ENCODE measurements at regions not wholly inside any gene's neighbourhood (a gene's known extent, or its start where the extent isn't known, plus 50 kb on each side); places are given as distances from the start of the nearest gene placed in this dataset.

DNA sequence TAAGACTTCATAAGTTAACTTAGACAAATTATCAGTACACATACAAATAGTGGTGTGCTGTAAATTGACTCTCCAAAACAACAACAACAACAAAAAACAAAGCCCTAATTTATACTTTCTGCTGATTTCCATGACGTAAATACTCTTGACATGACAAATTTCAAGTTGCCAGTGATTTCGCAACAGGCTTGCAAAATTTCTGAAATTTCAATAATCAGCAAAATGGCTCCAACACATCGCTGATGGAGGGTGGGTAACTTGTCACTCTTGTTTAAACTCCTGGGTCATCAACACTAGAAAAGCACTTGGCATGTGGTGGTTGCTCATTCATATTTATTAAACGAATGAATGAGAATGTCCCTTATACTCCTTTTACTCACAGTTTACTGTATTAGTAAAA lies 205.2 kb upstream of the SATB1 start:
- ChIA-PET CTCF (ENCODE audit: low intra/inter-chr PET ratio) (no interaction called here), POLR2A (no interaction called here)
- 0% methylated on average over 4 of the region's 4 CpGs for WGBS (ENCODE audit: insufficient coverage, low coverage, missing lambda C conversion rate)
- intact Hi-C loops (cut with micrococcal nuclease), result no loop called here
- no peaks in the 10 kb centered on the region for H3K27me3 ChIP-seq (ENCODE audit: control insufficient read depth in 2 of 2, insufficient read depth in 2 of 2, low read length in 2 of 2)
- H3K4me2 ChIP-seq (ENCODE audit: insufficient read depth, low read length), result no peak overlapping the region
- no peak for DNase-seq (ENCODE audit: extremely low read depth in 1 of 4, low spot score in 3 of 4)
- BruUV-seq (replicated peaks), result no TSS peak
- peak; percentile 45; the same call in 1 of the 2 replicates for TF ChIP-seq CEBPB (tag; IDR thresholded peaks at IDR 0.05)
- TF ChIP-seq CBFA2T2 (conservative IDR thresholded peaks at IDR 0.05), result no peak
- TF ChIP-seq DNMT1 (IDR thresholded peaks at IDR 0.05), result no peak
- no peak for TF ChIP-seq CEBPG (CRISPR knock-in tag; IDR thresholded peaks at IDR 0.05)
- TF ChIP-seq CEBPG (tag; conservative IDR thresholded peaks at IDR 0.05 in 1 of 2, IDR thresholded peaks at IDR 0.05 in 1 of 2), result peak in 1 of 2 experiments; percentile 38; a peak in 1 of 4 replicates
- in situ Hi-C loops (cut with MboI), result no loop called here
- no peak overlapping the region for H3K4me3 ChIP-seq
- no peaks in the 10 kb centered on the region for H3K9me3 ChIP-seq (replicated peaks; ENCODE audit: control insufficient read depth, insufficient read depth, low read depth, low read length)
- H3K9me1 ChIP-seq (ENCODE audit: control insufficient read depth, insufficient read depth, low read length), result no peaks in the 10 kb centered on the region
- ATAC-seq, result no peak
- no peaks in the 10 kb centered on the region for H3K79me2 ChIP-seq (ENCODE audit: control insufficient read depth, insufficient read depth, low read length)
- H3K27ac ChIP-seq (ENCODE audit: extremely low read depth, low read depth, low read length), result no peak overlapping the region
- H4K20me1 ChIP-seq (replicated peaks; ENCODE audit: control insufficient read depth, insufficient read depth, low read length), result no peaks in the 10 kb centered on the region
- no peak for FAIRE-seq
- H3K36me3 ChIP-seq (ENCODE audit: control insufficient read depth, insufficient read depth, low read length), result no peaks in the 10 kb centered on the region
- no peak overlapping the region for H3K9ac ChIP-seq (ENCODE audit: insufficient read depth in 1 of 2, low read depth in 2 of 2, low read length in 2 of 2)
- no peaks in the 10 kb centered on the region for H3K4me1 ChIP-seq (replicated peaks in 1 of 2; ENCODE audit: control insufficient read depth in 2 of 2, insufficient read depth in 2 of 2, low read length in 2 of 2)
- no peak overlapping the region for H2AFZ ChIP-seq (ENCODE audit: low read depth, low read length)

DNA sequence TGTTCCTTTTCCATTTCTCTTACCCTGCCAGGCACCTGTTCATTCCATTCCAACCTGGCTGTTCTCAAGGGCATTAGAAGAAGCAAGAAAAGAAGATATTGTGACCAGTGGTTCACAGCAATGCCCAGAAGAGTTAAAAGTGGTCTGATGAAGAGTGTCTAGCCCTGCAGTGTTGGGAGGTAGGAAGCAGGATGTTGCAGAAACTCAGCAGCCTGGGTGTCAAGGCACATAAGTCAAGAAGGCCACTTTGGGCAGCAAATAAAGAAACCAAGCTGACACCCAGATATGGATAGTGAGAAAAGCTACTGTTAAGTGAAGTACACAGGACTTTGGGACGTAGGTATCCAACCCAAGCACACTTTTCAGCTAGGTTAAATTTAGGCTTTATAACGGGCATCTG lies 199.9 kb upstream of the SATB1 start:
- Histone ChIP-seq H3K27me3 (ENCODE audit: control insufficient read depth in 2 of 2, insufficient read depth in 2 of 2, low read length in 2 of 2) (no peaks in the 10 kb centered on the region), H3K4me1 (replicated peaks in 1 of 2; ENCODE audit: control insufficient read depth in 2 of 2, insufficient read depth in 2 of 2, low read length in 2 of 2) (no peaks in the 10 kb centered on the region), H3K4me2 (ENCODE audit: insufficient read depth, low read length) (no peak overlapping the region), H2AFZ (ENCODE audit: low read depth, low read length) (no peak overlapping the region), H3K79me2 (ENCODE audit: control insufficient read depth, insufficient read depth, low read length) (no peaks in the 10 kb centered on the region), H3K9me3 (replicated peaks; ENCODE audit: control insufficient read depth, insufficient read depth, low read depth, low read length) (no peaks in the 10 kb centered on the region), H3K4me3 (no peak overlapping the region), H3K27ac (ENCODE audit: extremely low read depth, low read depth, low read length) (no peak overlapping the region), H3K36me3 (ENCODE audit: control insufficient read depth, insufficient read depth, low read length) (no peaks in the 10 kb centered on the region), H3K9ac (ENCODE audit: insufficient read depth in 1 of 2, low read depth in 2 of 2, low read length in 2 of 2) (no peak overlapping the region), H4K20me1 (replicated peaks; ENCODE audit: control insufficient read depth, insufficient read depth, low read length) (no peaks in the 10 kb centered on the region), H3K9me1 (ENCODE audit: control insufficient read depth, insufficient read depth, low read length) (no peaks in the 10 kb centered on the region)
- FAIRE-seq (no peak), ATAC-seq (no peak), DNase-seq (ENCODE audit: extremely low read depth in 1 of 4, low spot score in 3 of 4) (no peak)
- 0% methylated on average over 2 of the region's 2 CpGs for WGBS (ENCODE audit: insufficient coverage, low coverage, missing lambda C conversion rate)
- CTCF ChIA-PET (ENCODE audit: low intra/inter-chr PET ratio), result no interaction called here
- no TSS peak for BruUV-seq (replicated peaks)
- POLR2A ChIA-PET, result no interaction called here
- intact Hi-C loops (cut with micrococcal nuclease), result no loop called here
- in situ Hi-C loops (cut with MboI), result no loop called here
- TF ChIP-seq GATAD2B (IDR thresholded peaks at IDR 0.05; ENCODE audit: borderline replicate concordance), result no peak
- no peak for TF ChIP-seq TARDBP (IDR thresholded peaks at IDR 0.05)
- TF ChIP-seq CHD4 (IDR thresholded peaks at IDR 0.05; ENCODE audit: insufficient read depth, insufficient replicate concordance, low read depth, low read length, poor library complexity, severe bottlenecking), result no peak
- TF ChIP-seq NFYB (IDR thresholded peaks at IDR 0.05; ENCODE audit: extremely low read depth, insufficient read length), result no peak
- TF ChIP-seq, protein P1, sequence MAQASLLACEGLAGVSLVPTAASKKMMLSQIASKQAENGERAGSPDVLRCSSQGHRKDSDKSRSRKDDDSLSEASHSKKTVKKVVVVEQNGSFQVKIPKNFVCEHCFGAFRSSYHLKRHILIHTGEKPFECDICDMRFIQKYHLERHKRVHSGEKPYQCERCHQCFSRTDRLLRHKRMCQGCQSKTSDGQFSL (CRISPR knock-in tag; IDR thresholded peaks at IDR 0.05), result no peak
- TF ChIP-seq, protein P1 (tag; IDR thresholded peaks at IDR 0.05), result no peak
- TF ChIP-seq DNMT1 (IDR thresholded peaks at IDR 0.05), result no peak
- TF ChIP-seq, protein P2, sequence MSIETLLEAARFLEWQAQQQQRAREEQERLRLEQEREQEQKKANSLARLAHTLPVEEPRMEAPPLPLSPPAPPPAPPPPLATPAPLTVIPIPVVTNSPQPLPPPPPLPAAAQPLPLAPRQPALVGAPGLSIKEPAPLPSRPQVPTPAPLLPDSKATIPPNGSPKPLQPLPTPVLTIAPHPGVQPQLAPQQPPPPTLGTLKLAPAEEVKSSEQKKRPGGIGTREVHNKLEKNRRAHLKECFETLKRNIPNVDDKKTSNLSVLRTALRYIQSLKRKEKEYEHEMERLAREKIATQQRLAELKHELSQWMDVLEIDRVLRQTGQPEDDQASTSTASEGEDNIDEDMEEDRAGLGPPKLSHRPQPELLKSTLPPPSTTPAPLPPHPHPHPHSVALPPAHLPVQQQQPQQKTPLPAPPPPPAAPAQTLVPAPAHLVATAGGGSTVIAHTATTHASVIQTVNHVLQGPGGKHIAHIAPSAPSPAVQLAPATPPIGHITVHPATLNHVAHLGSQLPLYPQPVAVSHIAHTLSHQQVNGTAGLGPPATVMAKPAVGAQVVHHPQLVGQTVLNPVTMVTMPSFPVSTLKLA (conservative IDR thresholded peaks at IDR 0.05), result no peak
- no peak for TF ChIP-seq ZBTB8A (IDR thresholded peaks at IDR 0.05; ENCODE audit: partially characterized antibody)
- TF ChIP-seq FIP1L1 (IDR thresholded peaks at IDR 0.05; ENCODE audit: low read depth, low read length, poor library complexity, severe bottlenecking), result no peak

All from K562 (cell line).